GM12874 (cell line): ENCODE measurements at regions not wholly inside any gene's neighbourhood (a gene's known extent, or its start where the extent isn't known, plus 50 kb on each side); places are given as distances from the start of the nearest gene placed in this dataset.

Experiments used
- CTCF ChIP-seq: IDR thresholded peaks from 2 replicates; pipeline ENCODE4 v1.5.1; 2011; ENCODE audit warnings: low read depth, mild to moderate bottlenecking, control low read depth, low read length, moderate library complexity; ENCODE audit not compliant: insufficient read depth

DNA sequence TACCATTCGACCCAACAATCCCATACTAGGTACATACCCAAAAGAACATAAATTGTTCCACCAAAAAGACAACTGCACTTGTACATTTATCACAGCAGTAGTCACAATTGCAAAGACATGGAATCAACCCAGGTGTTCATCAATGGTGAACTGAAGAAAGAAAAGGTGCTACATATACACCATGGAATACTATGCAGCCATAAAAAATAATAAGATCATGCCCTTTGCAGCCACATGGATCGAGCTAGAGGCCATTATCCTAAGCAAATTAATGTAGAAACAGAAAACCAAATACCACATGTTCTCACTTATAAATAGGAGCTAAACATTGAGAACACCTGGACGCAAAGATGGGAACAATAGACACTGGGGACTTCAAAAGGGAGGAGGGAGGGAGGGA lies 79.3 kb upstream of the NEBL start:
- no peak for TF ChIP-seq CTCF

GRCh38 chr10:20975236-20975635 lies 78.1 kb upstream of the NEBL start:
- no peak for TF ChIP-seq CTCF

DNA sequence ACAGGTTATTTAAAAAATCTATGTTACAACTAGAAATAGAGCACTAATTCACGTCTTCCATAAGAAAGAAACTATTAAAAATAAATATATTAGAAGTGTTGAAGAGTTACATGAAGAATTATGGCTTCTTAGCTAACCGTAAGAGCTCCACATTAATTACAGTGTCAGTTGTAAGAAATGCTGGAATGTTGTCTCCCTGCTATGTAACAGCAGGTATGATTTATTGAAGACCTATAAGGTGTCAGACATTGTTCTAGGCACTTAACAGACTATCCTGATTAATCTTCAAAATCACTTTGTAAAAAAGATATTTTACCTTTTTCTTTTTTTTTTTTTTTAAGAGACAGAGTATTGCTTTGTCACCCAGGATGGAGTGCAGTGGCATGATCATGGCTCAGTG lies 75.8 kb upstream of the NEBL start:
- no peak for TF ChIP-seq CTCF

DNA sequence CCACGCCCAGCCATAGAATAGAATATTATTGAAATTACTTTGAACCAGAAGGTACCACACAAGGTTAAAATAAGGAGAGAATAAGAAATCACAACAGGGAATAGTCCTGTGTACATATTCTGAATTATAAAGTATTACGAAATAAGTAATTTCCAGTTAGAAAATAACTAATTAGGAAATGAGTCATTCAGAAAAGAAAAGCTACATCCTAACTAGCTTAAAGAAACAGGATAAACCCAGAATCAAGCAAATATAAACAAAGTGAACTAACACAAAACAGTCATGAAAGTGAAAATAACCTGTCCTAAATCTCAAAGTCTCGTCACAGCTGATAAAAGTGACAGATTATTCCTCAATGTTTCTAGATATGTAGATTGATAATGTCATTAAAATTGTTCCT lies 74.8 kb upstream of the NEBL start:
- no peak for TF ChIP-seq CTCF

- no peak for TF ChIP-seq CTCF
Measured at GRCh38 chr10:20970708-20971107, 73.6 kb upstream of the NEBL start.

- no peak for TF ChIP-seq CTCF
Measured at GRCh38 chr10:20970044-20970443, 72.9 kb upstream of the NEBL start.

- no peak for TF ChIP-seq CTCF
Measured at GRCh38 chr10:20966426-20966825, 69.3 kb upstream of the NEBL start.
